GM18505 (cell line): ENCODE measurements at regions not wholly inside any gene's neighbourhood (a gene's known extent, or its start where the extent isn't known, plus 50 kb on each side); places are given as distances from the start of the nearest gene placed in this dataset.

ENCODE experiments used
- ATAC-seq: cut with Tn5 transposase; IDR thresholded peaks from one replicate; pipeline ENCODE4 v1.9.1; 2021; ENCODE audit not compliant: unreplicated experiment
- POLR2A ChIP-seq: IDR thresholded peaks from 4 replicates; pipeline ENCODE4 v1.6.1; 2011; ENCODE audit warnings: borderline replicate concordance; ENCODE audit not compliant: insufficient read depth, insufficient read length; ENCODE audit errors: extremely low read depth

GRCh38 chr5:105430516-105430915, 1867.9 kb upstream of the NUDT12 start:
- ATAC-seq = no peak
- no peak for TF ChIP-seq POLR2A

DNA sequence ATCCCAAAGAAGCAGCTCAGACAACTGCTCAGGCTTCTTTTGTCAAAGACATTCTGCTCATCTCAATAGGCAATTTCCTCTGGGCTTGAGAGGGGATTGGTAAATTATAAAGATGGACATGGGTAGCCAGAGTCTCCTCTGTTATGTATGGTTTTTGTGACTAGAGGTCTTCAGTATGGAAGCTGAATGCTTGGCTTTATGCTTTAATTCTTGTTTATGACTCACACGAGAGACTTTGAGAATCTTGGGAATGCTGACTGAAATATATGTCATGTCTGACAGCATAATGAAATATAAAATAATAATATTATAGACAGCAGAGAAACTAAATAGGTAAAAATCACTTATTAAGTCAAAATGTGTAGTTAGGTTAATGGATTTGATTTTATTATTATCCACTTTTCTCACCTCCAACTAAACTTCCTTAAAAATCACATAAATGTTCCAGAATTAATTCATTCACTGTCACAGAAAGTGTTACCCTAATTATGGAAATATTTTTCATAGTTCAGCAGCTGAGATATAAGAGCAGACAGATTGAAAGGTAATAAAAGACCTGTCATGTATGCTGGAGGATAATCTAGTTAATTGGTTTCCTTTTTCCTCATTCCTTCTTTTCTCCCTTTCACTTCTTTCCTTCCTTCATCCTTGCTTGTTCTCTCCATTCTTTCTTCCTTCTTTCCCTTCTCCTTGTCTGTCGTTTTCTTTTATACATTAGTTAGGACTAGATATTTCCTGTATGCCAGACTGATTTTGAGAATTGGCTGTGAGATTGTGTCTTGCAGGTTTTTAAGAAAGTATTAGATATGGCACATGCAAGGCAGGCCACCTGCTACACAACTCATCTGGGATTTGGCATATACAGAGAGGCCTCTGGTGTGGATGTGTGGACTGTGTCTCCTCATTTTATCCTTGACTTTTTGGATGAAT, 1866.1 kb upstream of the NUDT12 start:
- no peak for ATAC-seq
- TF ChIP-seq POLR2A = no peak

- no peak for ATAC-seq
- no peak for TF ChIP-seq POLR2A
These were observed 1851.5 kb upstream of the NUDT12 start for GRCh38 chr5:105414067-105414466.

DNA sequence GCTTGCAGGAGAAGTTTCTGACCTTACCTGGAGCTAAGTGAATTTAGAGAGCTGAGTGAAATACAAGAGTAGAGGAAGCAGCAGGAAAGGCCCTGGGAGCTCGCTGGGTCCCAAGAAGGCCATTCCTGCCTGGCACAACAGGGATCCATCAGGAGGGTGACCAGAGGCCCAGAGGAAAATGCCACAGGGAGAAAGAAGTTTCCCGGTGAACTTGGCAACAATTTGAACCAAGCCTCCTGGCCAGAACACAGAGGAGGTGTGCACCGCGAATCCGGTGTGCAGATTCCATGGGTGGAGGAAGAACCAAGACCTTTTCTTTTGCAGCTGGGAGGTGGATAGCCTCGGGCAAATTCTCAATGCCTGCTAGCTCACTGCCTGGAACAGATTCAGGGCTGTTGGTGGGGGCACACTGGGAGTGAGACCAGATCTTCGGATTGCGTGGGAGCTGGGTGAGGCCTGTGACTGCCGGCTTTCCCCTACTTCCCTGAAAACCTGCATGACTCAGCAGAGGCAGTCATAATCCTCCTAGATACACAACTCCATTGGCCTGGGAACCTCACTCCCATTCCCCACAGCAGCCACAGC, 1850.9 kb upstream of the NUDT12 start:
- ATAC-seq = no peak
- TF ChIP-seq POLR2A = no peak

DNA sequence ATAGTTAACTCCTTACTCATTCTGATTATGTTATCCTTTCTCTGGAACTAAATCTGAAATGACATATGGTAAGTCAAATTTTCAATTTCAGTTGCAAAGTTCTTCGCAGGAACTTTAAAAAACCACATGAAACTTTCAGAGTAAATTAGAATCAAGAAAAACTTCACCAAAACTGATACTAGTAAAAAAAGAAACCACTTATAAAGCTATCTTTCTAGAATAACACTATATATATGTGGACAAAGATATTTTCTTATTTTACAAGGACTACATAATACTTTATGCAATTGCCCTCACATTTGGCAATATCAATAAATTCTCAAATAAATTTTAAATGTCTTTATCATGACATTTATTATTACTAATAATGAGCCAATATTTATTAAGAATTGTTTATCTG, 1847.1 kb upstream of the NUDT12 start:
- ATAC-seq = no peak
- no peak for TF ChIP-seq POLR2A

GRCh38 chr5:105407200-105407599, 1844.6 kb upstream of the NUDT12 start:
- no peak for TF ChIP-seq POLR2A
- ATAC-seq = no peak

- no peak for TF ChIP-seq POLR2A
- no peak for ATAC-seq
These were observed 1835.2 kb upstream of the NUDT12 start for GRCh38 chr5:105397749-105398148.

- ATAC-seq = no peak
- TF ChIP-seq POLR2A = no peak
These were observed 1830.1 kb upstream of the NUDT12 start for GRCh38 chr5:105392710-105393149.

DNA sequence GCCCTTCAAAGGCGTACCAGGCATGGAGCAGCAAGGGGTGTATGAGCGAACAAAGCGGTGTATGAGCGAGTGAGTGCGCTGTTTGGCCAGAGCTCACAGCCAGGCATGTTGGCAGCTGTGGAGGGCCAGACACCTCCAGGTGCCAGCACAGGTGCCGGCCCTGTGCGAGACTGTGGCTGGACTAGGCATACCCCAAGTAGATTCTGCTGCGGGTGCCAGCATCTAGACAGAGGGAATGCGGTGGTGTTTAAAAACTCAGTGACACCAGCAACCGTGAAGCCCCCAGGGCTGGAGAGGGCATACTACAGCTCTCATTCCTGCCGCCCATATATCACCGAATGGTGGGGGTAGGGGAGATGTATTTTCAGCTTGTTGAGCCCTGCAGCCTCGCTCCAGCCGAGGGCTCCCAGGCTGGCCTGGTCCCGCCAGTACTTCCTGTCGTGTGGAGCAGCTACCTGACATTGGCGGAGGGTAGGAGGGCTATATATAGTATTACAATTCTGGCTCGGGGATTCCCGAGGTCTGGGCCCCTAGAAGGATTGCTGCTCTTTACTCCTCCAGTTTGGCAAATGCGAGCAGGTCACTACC, 1829.6 kb upstream of the NUDT12 start:
- ATAC-seq = no peak
- no peak for TF ChIP-seq POLR2A

DNA sequence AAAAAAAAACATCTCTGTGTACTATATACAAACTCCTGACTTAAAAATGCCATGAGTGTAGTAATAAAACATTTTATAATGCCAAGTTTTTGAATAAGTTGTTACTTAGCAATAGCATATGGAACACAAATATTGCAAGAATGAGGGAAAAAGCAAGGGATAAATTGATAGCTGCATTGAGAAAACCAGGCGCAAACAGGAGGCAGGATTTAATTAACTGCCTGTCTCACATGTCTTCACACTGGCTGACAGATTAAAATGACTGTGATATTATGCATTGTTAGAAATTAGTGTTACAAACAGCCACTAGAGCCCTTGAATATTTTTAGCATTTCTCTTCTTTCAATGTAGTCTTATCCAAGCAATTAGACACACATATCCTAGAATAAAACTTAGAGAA, 1817.5 kb upstream of the NUDT12 start:
- no peak for TF ChIP-seq POLR2A
- no peak for ATAC-seq

DNA sequence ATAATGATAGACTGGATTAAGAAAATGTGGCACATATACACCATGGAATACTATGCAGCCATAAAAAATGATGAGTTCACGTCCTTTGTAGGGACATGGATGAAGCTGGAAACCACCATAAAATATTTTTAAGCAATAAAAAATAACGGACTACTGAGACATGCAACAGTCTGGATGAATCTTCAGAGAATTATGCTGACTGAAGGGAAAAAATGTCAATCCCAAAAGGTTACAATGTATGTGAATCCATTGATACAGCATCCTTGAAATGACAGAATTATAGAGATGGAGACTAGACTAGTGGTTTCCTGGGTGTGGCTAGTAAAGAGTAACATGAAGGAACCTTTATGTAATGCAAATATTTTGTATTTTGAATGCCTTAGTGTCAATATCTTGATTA, 1808.6 kb upstream of the NUDT12 start:
- ATAC-seq = no peak
- no peak for TF ChIP-seq POLR2A

- no peak for ATAC-seq
- TF ChIP-seq POLR2A = no peak
These were observed 1788.0 kb upstream of the NUDT12 start for GRCh38 chr5:105350486-105351140.

DNA sequence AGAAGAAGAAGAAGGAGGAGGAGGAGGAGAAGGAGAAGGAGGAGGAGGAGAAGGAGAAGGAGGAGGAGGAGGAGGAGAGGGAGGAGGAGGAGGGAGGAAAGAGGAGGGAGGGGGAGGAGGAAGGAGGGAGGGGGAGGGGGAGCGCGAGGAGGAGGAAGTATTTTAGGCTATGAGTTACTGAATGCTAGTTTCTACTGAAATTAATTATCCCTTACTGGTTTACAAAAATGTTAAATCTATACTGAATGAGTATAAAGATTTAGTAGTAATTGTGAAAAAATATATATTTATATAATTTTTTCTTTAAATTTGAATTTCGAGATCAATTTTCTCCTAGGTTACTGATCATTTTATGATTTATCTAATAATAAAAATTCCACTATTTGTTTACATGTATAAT, 1769.0 kb upstream of the NUDT12 start:
- TF ChIP-seq POLR2A = no peak
- no peak for ATAC-seq
